ENCODE measurements at regions not wholly inside any gene's neighbourhood (a gene's known extent, or its start where the extent isn't known, plus 50 kb on each side); places are given as distances from the start of the nearest gene placed in this dataset.

DNA sequence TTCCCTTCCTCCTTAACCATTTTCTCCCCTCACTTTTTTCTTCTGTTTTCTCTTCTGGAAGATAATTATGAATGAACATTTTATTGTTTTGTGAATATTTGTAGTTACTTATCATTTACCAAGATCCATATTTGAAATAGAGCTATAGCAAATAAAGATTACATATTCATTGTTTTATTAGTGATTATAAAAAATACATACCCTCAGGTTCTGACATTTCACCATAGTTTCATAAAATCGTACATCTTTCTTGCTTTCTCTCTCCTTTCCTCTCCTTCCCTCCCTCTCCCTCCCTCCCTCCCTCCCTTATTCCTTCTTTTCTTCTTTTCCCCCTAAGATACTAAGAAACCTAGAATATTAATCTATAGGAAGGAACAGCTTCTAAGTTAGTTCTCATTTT lies 410.9 kb upstream of the GOLIM4 start:
- Mint-ChIP-seq H3K36me3 (ENCODE audit: low read depth) (no peaks in the 10 kb centered on the region), H3K27ac (no peak overlapping the region), H3K9me3 (no peaks in the 10 kb centered on the region), H3K27me3 (no peaks in the 10 kb centered on the region), H3K4me3 (no peak overlapping the region), H3K4me1 (no peaks in the 10 kb centered on the region)
- intact Hi-C loops (cut with micrococcal nuclease): no loop called here
- ChIA-PET CTCF (no interaction called here), POLR2A (no interaction called here)
- ATAC-seq (ENCODE audit: low read depth) (no peak), DNase-seq (no peak)
- TF ChIP-seq, protein P1, sequence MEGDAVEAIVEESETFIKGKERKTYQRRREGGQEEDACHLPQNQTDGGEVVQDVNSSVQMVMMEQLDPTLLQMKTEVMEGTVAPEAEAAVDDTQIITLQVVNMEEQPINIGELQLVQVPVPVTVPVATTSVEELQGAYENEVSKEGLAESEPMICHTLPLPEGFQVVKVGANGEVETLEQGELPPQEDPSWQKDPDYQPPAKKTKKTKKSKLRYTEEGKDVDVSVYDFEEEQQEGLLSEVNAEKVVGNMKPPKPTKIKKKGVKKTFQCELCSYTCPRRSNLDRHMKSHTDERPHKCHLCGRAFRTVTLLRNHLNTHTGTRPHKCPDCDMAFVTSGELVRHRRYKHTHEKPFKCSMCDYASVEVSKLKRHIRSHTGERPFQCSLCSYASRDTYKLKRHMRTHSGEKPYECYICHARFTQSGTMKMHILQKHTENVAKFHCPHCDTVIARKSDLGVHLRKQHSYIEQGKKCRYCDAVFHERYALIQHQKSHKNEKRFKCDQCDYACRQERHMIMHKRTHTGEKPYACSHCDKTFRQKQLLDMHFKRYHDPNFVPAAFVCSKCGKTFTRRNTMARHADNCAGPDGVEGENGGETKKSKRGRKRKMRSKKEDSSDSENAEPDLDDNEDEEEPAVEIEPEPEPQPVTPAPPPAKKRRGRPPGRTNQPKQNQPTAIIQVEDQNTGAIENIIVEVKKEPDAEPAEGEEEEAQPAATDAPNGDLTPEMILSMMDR (IDR thresholded peaks at IDR 0.05): no peak

DNA sequence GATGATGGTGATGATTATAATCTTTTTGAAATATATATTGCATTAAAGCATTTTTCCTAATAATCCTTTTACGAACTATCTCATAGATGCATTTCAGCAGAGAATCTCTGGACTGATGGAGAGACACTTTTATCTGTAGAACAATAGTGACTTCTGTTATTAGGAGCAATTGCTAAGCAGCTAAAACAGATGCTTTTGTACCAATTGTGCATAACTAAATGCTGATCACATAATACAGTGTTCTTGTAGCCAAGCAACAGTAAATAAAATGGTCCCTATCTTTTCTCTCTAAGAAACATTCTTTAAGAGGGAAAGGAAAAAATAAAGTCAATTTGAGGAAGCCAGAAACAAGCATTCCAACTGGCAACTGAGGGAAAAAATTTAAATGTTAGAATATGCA lies 405.8 kb upstream of the GOLIM4 start:
- H3K4me3 Mint-ChIP-seq: no peak overlapping the region
- no peaks in the 10 kb centered on the region for H3K4me1 Mint-ChIP-seq
- H3K36me3 Mint-ChIP-seq (ENCODE audit: low read depth): no peaks in the 10 kb centered on the region
- intact Hi-C loops (cut with micrococcal nuclease): no loop called here
- TF ChIP-seq, protein P1 (IDR thresholded peaks at IDR 0.05): no peak
- no peaks in the 10 kb centered on the region for H3K27me3 Mint-ChIP-seq
- ChIA-PET CTCF (no interaction called here), POLR2A (no interaction called here)
- no peak overlapping the region for H3K27ac Mint-ChIP-seq
- no peaks in the 10 kb centered on the region for H3K9me3 Mint-ChIP-seq
- ATAC-seq (ENCODE audit: low read depth) (no peak), DNase-seq (no peak)

DNA sequence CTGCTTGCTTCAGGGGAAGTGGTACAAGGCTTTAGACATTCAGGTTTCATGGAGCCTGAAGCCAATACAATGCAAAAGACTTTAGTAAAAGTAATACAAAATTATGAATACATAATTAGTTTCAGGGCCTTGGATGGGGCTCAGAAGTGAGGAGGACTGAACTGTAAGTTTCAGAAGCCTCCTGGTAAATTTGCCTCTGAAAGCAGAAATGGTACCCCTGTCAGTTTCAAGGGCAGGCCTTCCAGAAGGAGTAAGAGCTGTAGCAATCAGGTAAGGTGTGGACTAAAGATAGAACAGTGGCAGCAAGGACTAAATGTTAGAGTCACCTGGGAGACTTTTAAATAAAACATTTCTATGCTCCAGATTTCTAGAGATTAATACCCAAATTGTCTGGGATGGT lies 402.5 kb upstream of the GOLIM4 start:
- no peak for DNase-seq
- POLR2A ChIA-PET: no interaction called here
- no peaks in the 10 kb centered on the region for H3K9me3 Mint-ChIP-seq
- H3K4me3 Mint-ChIP-seq: no peak overlapping the region
- TF ChIP-seq, protein P1 (IDR thresholded peaks at IDR 0.05): no peak
- CTCF ChIA-PET: no interaction called here
- no peaks in the 10 kb centered on the region for H3K27me3 Mint-ChIP-seq
- H3K4me1 Mint-ChIP-seq: no peaks in the 10 kb centered on the region
- no peaks in the 10 kb centered on the region for H3K36me3 Mint-ChIP-seq (ENCODE audit: low read depth)
- no peak overlapping the region for H3K27ac Mint-ChIP-seq
- ATAC-seq (ENCODE audit: low read depth): no peak
- intact Hi-C loops (cut with micrococcal nuclease): no loop called here

DNA sequence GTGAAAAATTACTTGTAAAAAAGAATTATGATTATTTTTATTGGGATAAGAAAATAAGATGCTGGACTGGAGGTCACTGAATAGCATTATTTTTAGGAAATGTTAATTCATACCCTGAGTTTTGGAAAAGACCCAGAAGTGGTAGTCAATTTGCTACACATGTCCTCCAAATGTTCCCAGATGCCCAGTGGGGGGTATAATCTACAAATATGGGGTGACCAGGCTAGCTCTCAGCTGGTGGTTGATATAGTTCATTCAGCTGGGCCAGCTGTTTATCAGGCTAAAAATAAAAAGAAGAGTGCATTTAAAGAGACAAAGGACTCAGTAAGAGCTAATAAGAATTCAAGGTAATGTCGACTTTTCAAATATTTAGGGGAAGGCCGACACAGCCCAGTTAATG lies 402.0 kb upstream of the GOLIM4 start:
- no peak overlapping the region for H3K27ac Mint-ChIP-seq
- H3K9me3 Mint-ChIP-seq: no peaks in the 10 kb centered on the region
- no peak overlapping the region for H3K4me3 Mint-ChIP-seq
- H3K27me3 Mint-ChIP-seq: no peaks in the 10 kb centered on the region
- ChIA-PET CTCF (no interaction called here), POLR2A (no interaction called here)
- H3K4me1 Mint-ChIP-seq: no peaks in the 10 kb centered on the region
- DNase-seq (no peak), ATAC-seq (ENCODE audit: low read depth) (no peak)
- intact Hi-C loops (cut with micrococcal nuclease): no loop called here
- TF ChIP-seq, protein P1 (IDR thresholded peaks at IDR 0.05): no peak
- H3K36me3 Mint-ChIP-seq (ENCODE audit: low read depth): no peaks in the 10 kb centered on the region

DNA sequence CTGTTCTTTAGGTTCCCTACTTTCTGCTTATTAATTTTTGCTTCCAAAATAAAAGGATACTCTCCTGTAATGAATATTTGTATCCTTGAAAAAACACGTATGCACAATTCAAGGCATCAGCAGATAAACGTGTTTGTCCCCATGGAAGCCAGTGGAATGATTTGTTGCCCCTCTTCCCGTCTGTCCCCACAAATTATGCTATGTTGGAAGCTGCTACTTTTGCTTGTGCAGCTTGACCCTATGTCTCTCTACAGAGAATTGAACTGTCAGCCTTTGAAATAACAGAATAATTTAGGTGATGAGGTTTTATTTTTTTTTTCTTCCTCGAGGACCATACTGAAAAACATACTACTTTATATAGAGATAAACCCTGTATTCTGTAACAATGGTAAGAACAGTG lies 401.5 kb upstream of the GOLIM4 start:
- H3K4me1 Mint-ChIP-seq: no peaks in the 10 kb centered on the region
- no peak overlapping the region for H3K4me3 Mint-ChIP-seq
- intact Hi-C loops (cut with micrococcal nuclease): no loop called here
- ChIA-PET CTCF (no interaction called here), POLR2A (no interaction called here)
- no peaks in the 10 kb centered on the region for H3K9me3 Mint-ChIP-seq
- DNase-seq (no peak), ATAC-seq (ENCODE audit: low read depth) (no peak)
- TF ChIP-seq, protein P1 (IDR thresholded peaks at IDR 0.05): no peak
- H3K36me3 Mint-ChIP-seq (ENCODE audit: low read depth): no peaks in the 10 kb centered on the region
- no peaks in the 10 kb centered on the region for H3K27me3 Mint-ChIP-seq
- no peak overlapping the region for H3K27ac Mint-ChIP-seq
